ENCODE measurements at regions not wholly inside any gene's neighbourhood (a gene's known extent, or its start where the extent isn't known, plus 50 kb on each side); places are given as distances from the start of the nearest gene placed in this dataset.

DNA sequence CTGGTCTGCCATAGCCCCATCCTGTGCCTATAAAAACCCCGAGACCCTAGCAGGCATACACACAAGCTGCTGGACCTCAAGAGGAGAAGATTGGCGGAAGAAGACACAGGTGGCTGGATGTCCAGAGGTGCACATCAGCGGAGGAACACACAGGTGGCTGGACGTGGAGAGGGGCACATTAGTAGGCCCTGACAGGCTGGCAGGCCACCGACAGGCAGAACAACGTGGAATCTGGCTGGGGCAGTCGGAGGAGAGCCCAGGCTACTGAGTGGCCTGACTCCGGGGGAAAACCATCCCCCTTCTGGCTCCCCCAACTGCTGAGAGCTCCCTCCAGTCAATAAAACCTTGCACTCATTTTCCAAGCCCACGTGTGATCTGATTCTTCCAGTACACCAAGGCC is 512.5 kb upstream of the AMOT start:
- Histone ChIP-seq H3K27me3 (peaks cover 58 to 100% (median 94%) of the 10 kb centered on the region in 11 experiments), H3K36me3 (no peaks in the 10 kb centered on the region), H3K4me3 (no peak overlapping the region), H3K4me1 (no peaks in the 10 kb centered on the region), H3K4me2 (no peak overlapping the region), H3K9ac (no peak overlapping the region), H3K27ac (no peak overlapping the region), H3K9me3 (replicated peaks in 1 of 11) (no peaks in the 10 kb centered on the region), H4K20me1 (no peaks in the 10 kb centered on the region)
- TF ChIP-seq Cebpa-rat (IDR thresholded peaks at IDR 0.05): no peak

DNA sequence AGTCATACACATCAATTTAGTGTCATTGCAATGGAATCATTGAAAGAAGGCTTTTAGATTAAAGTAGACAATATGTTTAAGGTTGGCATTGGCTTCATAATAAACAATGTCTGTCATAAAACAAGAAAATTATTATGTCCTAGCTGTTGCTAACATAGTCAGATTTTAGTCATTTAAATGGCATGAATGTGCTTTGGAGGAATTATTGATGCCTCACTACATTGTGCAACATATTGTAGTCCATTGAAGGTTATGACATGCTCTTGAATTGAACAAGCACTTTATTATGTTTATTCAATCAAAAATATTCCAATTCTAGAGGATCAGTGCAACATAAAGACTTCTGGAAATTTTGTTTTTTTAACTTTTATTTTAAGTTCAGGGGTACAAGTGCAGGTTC is 489.8 kb upstream of the AMOT start:
- Histone ChIP-seq H4K20me1 (no peaks in the 10 kb centered on the region), H3K4me3 (no peak overlapping the region), H3K4me2 (no peak overlapping the region), H3K27me3 (peaks cover 38 to 90% (median 72%) of the 10 kb centered on the region in 11 experiments), H3K27ac (no peak overlapping the region), H3K9ac (no peak overlapping the region), H3K4me1 (no peaks in the 10 kb centered on the region), H3K36me3 (no peaks in the 10 kb centered on the region), H3K9me3 (replicated peaks in 1 of 11) (no peaks in the 10 kb centered on the region)
- no peak for TF ChIP-seq Cebpa-rat (IDR thresholded peaks at IDR 0.05)

DNA sequence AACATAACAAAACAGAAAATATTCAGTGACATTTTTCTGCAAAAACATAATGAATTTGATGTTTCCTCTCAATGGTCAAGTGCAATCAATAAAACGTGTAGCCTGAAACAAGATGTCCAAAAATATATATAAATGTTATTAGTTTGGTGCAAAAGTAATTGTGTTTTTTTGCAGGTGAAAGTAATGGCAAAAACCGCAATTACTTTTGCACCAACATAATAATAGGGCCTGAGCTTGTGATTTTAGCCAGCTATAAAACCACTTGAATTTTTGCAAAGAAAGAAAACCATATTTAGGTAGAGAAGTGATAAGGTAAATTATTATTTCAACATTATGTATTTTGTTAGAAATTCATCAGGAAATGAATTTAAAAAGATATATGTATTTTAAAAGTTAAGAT is 475.3 kb upstream of the AMOT start:
- no peak for TF ChIP-seq Cebpa-rat (IDR thresholded peaks at IDR 0.05)
- Histone ChIP-seq H3K4me2 (no peak overlapping the region), H3K27me3 (peaks cover 23 to 53% (median 39%) of the 10 kb centered on the region in 11 experiments; a peak in 21 of 22 replicates), H3K4me1 (no peaks in the 10 kb centered on the region), H3K9ac (no peak overlapping the region), H4K20me1 (no peaks in the 10 kb centered on the region; a peak in 2 of 22 replicates), H3K4me3 (no peak overlapping the region), H3K9me3 (replicated peaks in 1 of 11) (no peaks in the 10 kb centered on the region), H3K36me3 (no peaks in the 10 kb centered on the region), H3K27ac (no peak overlapping the region)

DNA sequence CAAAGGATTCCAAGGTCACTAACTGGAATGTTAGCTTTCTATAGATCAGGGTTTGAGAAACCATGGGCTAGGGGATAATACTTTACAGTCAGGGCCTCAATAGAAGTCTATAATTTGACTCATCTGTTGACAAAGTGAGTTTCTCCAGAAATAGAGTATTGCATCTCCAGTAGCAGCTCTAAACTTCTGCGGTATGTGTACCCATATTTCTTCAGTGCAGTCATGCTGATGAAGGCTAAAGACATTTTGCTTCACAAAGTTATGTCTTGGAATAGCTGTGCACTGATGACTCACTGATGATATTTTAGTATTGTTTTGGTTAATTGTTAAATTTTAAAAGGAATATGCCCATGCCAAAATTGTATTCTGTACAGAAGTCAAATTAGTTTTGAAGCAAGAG is 464.9 kb upstream of the AMOT start:
- Histone ChIP-seq H3K27me3 (peaks cover 47 to 91% (median 77%) of the 10 kb centered on the region in 11 experiments), H3K4me2 (no peak overlapping the region), H4K20me1 (no peaks in the 10 kb centered on the region), H3K9me3 (replicated peaks in 1 of 11) (peaks cover 16 to 24% (median 18%) of the 10 kb centered on the region in 11 experiments; a peak in 20 of 22 replicates), H3K36me3 (no peaks in the 10 kb centered on the region), H3K4me1 (no peaks in the 10 kb centered on the region), H3K27ac (no peak overlapping the region), H3K4me3 (no peak overlapping the region), H3K9ac (no peak overlapping the region)
- no peak for TF ChIP-seq Cebpa-rat (IDR thresholded peaks at IDR 0.05)

DNA sequence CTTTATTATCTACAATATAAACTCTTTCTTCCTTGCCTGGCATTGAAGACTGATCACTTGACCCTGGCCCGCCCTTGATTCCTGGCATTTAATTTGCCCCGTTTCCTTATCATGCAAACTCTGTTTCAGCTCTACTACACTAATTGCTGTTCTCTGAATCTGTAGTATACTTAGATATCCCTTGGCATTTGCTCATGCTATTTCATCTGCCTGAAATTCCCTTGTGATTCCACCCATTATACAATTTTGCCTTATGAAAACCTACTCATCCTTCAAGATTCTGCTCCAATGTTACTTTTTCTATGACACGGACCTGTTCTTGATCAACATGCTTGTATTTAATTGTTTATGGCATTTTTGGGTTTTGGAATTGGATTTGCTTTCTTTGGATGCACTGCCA is 459.9 kb upstream of the AMOT start:
- Histone ChIP-seq H3K36me3 (no peaks in the 10 kb centered on the region), H3K4me3 (no peak overlapping the region), H4K20me1 (no peaks in the 10 kb centered on the region; a peak in 1 of 22 replicates), H3K4me2 (no peak overlapping the region), H3K27ac (no peak overlapping the region), H3K27me3 (peaks cover 50 to 86% (median 78%) of the 10 kb centered on the region in 11 experiments), H3K9ac (no peak overlapping the region), H3K4me1 (no peaks in the 10 kb centered on the region), H3K9me3 (replicated peaks in 1 of 11) (peaks cover 1 to 9% (median 5%) of the 10 kb centered on the region in 11 experiments; a peak in 9 of 22 replicates)
- TF ChIP-seq Cebpa-rat (IDR thresholded peaks at IDR 0.05): no peak

DNA sequence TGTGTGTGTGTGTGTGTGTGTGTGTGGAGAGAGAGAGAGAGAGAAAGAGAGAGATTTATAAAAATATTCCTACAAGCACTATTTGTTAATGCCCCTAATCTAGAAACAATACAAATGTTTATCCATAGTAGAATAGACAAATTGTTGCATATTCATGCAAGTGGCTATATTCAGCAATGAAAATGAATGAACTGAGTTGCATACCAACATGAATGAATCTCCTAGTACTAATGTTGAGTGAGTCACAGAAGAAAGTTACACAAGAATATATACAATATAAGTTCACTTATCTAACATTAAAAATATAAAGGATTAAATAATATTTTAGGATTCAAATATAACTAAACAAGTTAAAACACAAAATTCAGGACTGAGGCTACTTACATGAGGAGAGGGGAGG is 456.8 kb upstream of the AMOT start:
- no peaks in the 10 kb centered on the region; a peak in 1 of 22 replicates for H4K20me1 ChIP-seq
- H3K9me3 ChIP-seq (replicated peaks in 1 of 11): no peaks in the 10 kb centered on the region
- no peaks in the 10 kb centered on the region for H3K4me1 ChIP-seq

DNA sequence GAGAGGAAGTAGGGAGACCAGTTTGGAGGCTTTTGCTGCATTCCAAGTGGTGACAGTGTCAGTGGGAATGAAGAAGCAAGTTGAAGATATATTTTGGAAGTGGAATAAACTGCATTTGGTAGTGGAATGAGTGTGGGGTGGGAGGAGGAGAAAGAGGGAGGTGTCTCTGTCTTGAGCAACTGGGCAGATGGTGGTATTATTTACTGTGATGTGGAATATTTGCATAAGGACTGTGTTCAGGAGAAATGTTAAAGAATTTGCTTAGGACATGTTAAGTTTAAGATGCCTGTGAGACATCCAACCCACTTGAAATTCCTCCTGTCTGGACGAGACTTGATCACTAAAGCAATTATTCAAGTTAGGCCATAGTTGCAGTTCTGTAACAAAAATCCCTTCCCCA is 448.9 kb upstream of the AMOT start:
- H3K4me2 ChIP-seq: no peak overlapping the region
- no peaks in the 10 kb centered on the region; a peak in 1 of 22 replicates for H4K20me1 ChIP-seq
- no peaks in the 10 kb centered on the region for H3K36me3 ChIP-seq
- no peaks in the 10 kb centered on the region for H3K9me3 ChIP-seq (replicated peaks in 1 of 11)
- H3K27me3 ChIP-seq: peaks cover 48 to 85% (median 81%) of the 10 kb centered on the region in 11 experiments
- TF ChIP-seq Cebpa-rat (IDR thresholded peaks at IDR 0.05): no peak
- no peak overlapping the region for H3K4me3 ChIP-seq
- H3K4me1 ChIP-seq: no peaks in the 10 kb centered on the region
- no peak overlapping the region for H3K27ac ChIP-seq
- no peak overlapping the region for H3K9ac ChIP-seq

More for the DNA sequence above, 456.8 kb upstream of the AMOT start:
- H3K36me3 ChIP-seq: no peaks in the 10 kb centered on the region
- no peak for TF ChIP-seq Cebpa-rat (IDR thresholded peaks at IDR 0.05)
- H3K4me3 ChIP-seq: no peak overlapping the region
- no peak overlapping the region for H3K27ac ChIP-seq
- H3K27me3 ChIP-seq: peaks cover 20 to 70% (median 51%) of the 10 kb centered on the region in 11 experiments
- H3K9ac ChIP-seq: no peak overlapping the region
- no peak overlapping the region for H3K4me2 ChIP-seq

DNA sequence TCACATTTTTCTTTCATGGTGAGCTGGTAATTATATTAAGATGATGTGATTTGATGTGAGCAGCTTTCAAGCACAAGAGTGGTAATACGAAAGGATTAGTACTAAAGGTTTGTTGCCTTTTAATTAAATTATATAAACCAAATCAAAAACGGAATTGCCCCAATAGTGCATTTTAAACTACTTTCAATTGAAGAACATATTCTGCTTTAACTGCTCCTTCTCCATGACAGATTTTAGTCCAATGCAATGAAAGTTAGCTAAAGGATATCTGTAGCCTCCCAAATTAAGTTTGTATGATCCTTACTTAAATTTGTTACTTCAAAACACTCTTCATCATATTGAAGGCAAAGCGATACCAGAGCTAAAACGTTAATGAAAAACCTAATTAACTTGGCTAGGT is 447.1 kb upstream of the AMOT start:
- no peak overlapping the region for H3K9ac ChIP-seq
- no peak overlapping the region for H3K27ac ChIP-seq
- no peak overlapping the region for H3K4me3 ChIP-seq
- no peaks in the 10 kb centered on the region for H3K9me3 ChIP-seq (replicated peaks in 1 of 11)
- no peaks in the 10 kb centered on the region for H3K4me1 ChIP-seq
- TF ChIP-seq Cebpa-rat (IDR thresholded peaks at IDR 0.05): no peak
- H3K36me3 ChIP-seq: no peaks in the 10 kb centered on the region
- H3K27me3 ChIP-seq: peaks cover 58 to 99% (median 96%) of the 10 kb centered on the region in 11 experiments
- H3K4me2 ChIP-seq: no peak overlapping the region
- no peaks in the 10 kb centered on the region; a peak in 1 of 22 replicates for H4K20me1 ChIP-seq

DNA sequence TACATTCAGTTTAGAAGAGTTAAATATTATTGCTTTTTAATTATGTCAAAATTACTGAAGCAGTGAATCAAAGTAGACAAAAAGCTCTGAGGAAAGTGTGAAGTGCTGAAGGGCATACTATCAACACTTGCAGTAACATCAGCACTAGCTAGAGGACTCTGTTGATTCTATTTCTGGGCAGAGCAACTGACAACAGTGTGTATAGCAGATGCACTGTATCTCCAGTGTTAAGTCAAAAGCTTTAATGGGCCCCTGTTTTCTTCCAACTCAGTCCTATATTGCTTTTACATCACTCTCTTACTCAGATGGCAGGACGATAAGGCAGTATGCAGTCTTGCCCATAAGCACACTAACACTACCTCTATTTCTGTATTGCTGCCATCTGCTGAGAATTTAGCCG is 435.2 kb upstream of the AMOT start:
- no peaks in the 10 kb centered on the region for H3K4me1 ChIP-seq
- no peak overlapping the region for H3K4me2 ChIP-seq
- H3K9ac ChIP-seq: no peak overlapping the region
- no peaks in the 10 kb centered on the region for H4K20me1 ChIP-seq
- no peak overlapping the region for H3K27ac ChIP-seq
- no peak overlapping the region for H3K4me3 ChIP-seq
- no peak for TF ChIP-seq Cebpa-rat (IDR thresholded peaks at IDR 0.05)
- H3K36me3 ChIP-seq: no peaks in the 10 kb centered on the region
- peaks cover 65 to 100% (median 90%) of the 10 kb centered on the region in 11 experiments for H3K27me3 ChIP-seq
- H3K9me3 ChIP-seq (replicated peaks in 1 of 11): no peaks in the 10 kb centered on the region

DNA sequence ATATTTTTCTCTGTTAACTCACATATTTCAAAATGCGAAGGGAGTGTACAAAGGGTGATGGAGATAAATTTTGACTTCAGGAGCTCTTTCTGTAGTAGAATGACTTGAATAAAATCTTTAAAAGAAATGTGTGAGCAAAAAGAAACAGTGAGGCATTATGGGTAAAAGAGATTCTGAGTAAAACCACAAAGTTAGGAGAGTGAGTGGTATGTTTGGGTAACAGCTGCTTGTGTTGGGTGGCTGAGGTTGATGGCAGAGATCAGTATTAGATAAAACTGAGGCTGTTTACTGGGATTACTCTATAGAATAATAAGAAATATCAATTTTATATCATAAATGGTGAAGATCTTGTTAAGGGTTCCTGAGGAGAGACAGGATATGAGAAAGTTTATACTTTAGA is 434.2 kb upstream of the AMOT start:
- Histone ChIP-seq H3K9ac (no peak overlapping the region), H3K27ac (no peak overlapping the region), H3K27me3 (peaks cover 63 to 100% (median 92%) of the 10 kb centered on the region in 11 experiments)

More for the DNA sequence above, 434.2 kb upstream of the AMOT start:
- H4K20me1 ChIP-seq: no peaks in the 10 kb centered on the region
- H3K36me3 ChIP-seq: no peaks in the 10 kb centered on the region
- H3K4me3 ChIP-seq: no peak overlapping the region
- TF ChIP-seq Cebpa-rat (IDR thresholded peaks at IDR 0.05): no peak
- no peaks in the 10 kb centered on the region for H3K9me3 ChIP-seq (replicated peaks in 1 of 11)
- H3K4me2 ChIP-seq: no peak overlapping the region
- no peaks in the 10 kb centered on the region for H3K4me1 ChIP-seq

All from BLaER1 treated with 17β-estradiol and CSF1 and Interleukin-3, amounts not matched to agents 10 nM and 100 nM (cell line).